ENCODE measurements at regions not wholly inside any gene's neighbourhood (a gene's known extent, or its start where the extent isn't known, plus 50 kb on each side); places are given as distances from the start of the nearest gene placed in this dataset.

DNA sequence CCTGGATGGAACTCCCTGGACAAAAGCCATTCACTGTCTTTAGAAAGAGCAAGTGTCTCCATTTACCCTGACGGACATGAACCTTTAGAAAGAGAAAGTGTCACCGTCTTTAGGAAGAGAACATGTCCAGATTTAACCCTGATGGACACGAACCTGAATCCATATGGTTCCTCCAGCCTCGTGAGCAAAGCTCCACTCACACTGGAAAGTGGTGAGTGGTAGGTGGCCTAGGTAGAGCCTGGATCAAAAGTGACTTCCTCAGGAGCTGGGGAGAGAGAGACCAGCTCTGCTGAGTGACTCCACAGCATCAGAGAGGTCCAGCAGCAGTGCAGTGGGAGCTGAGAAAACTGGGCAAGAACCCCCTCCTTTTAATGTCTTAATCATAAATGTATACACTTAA is 59.8 kb upstream of the IRS2 start:
- DNase-seq, result no peak

DNA sequence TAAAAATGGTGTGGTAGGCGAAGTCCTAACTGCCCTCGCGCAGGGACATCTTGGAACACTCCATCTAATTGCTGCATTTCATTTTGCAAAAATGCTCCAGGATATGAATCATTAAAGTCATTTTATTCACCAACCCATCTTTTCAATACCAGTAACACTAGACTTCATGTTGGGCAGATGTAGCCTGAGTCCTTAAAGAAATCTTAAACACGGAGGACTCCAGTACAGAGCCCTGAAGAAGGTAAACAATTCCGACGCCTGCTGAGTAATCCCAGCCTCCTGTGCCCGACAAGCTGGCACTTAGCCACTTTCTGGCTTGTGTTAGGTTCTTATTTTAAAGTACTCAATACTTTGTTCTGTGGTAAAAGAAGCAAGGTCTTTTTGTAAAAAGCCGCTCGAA is 58.0 kb upstream of the IRS2 start:
- DNase-seq, result peak; percentile 38

DNA sequence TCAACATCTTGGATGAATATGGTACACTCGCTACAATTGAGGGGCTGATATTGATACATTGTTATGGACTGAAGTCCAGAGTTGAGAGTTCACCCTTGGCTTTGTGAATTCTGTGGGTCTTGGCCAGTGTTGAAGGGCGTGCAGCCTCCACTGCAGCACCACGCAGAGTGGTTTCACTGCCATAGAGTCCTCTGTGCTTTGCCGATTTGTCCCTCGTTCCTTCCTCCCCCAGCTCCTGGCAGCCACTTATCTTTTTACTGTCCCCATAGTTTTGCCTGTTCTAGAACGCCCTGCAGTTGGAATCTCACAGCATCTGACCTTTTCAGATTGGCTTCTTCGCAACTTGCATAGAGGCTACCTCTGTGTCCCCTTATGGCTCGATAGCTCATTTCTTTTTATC is 57.3 kb upstream of the IRS2 start:
- DNase-seq, result no peak

DNA sequence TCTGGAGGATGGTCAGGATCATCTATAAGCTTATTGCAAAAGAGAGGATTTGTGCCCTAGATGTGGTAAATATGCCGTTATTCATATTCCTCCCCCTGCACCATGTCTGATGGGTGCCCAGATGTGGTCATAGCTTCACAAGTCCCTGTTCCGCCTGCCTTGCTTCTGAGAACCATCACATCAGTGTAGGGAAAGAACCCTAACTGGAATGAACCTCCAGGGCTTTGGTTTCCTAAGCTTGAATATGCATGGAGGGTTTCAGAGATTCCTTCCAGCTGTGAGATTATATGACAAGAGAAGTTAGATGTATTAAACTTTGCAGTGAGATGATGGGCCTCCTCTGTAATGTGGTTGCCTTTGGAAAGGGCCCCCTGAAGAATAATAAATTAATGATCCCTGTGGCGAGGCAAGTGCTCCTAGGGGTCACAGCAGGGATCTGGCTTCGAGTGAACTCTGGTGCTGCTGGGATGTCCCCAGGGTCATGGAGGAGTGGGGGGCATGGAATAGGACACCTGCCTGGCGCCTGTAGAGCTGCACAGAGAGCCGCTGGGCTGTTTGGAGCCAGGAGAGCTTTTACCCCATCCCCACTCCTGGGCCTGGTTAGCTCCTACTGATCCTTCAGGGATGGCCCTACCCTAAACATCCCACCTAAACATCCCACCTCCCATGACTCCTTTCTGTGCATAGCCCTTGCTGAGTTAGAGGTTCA is 56.0 kb upstream of the IRS2 start:
- DNase-seq, result no peak

DNA sequence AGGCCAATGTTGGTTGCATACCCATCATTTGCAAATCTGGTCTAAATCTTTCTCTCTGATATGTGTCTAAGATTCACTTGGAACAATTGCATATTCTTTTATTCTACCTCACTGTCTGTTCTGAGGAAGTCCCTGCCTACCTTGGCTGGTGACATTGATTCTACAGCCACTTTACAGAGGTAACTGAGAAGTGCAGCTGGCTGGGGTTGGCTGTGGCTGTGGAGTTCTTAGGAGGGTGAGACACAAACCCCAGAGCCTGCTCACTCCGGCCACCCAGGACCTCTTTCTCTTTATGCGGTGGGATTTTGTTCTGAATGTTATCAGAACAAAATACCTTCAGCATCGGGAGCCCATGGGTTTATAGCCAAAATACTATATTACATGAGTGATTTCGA is 54.5 kb upstream of the IRS2 start:
- DNase-seq, result no peak

DNA sequence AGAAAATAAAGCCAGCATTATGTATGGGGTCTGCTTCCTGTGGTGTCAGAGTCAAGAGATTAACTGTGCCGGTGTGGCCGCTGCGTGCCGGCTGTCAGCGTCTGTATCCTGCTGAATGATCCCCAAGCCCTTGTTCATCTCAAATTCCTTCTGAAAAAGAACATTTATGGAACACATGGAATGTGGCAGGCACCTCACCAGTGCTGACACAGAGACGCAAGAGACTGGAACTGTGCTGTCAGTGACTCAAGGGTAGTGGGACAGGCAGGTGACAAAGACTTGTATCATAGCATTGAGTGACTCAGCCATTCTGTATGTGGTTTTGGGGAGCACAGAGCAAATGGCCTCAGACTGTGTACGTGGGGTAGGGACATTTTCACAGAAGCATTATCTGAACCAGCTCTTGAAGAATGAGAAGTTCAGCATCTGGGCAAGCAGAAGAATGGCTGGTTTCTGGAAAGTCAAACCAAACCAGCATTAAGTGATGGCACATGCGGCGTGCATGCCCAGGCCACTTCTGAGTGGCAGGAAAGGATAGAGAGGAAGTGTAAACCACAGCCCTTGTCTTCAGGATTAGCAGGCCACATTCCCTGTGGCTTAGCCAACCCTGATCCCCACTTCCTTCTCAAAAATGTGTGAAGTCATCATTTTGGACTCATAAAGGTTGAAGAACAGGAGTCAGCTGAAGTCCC is 54.0 kb upstream of the IRS2 start:
- peak; percentile 86 for DNase-seq

DNA sequence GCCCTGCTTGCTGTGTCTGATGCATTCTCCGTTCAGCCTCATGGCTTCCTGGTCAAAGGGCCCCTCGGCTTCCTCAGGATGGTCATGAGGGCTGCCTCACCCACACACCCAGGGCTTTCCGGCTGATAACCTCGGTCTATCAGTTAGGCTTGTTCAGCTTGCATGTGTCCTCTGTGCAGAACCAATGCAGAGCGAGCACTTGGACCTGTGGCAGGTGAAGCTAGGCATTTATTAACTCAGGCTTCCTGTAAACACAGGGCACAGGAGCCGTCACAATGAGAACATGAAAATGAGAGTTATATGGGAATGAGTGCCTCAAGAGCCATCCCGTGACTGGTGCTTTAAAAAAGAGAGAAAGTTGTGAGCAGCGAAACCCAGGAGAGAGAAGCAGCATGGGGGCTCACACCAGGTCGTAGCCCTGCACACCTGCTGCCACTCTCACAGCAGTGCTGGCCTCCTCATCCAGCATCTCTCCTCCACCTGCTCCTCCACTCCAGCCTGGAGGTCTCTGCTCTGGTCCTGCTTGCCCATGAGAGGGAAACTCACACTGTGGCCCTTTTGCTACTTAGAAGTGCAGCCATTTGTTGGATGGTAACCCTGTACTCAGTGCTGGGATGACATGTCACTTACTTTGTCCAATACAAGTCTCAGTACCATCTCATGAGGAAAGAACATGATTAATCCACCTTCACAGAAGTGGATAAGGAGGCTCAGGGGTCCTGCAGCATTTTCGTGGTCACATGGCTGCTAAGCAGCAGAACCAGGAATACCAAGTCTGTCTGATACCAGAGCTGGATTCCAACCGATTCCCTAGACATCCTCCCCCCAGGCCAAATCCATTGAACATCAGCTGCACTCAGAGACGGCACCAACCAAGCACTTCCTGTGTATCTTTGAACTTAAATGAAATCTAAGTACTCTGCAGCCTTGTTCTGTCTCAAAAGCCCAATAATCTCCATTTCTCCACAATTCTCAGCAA is 50.5 kb upstream of the IRS2 start:
- DNase-seq, result no peak

Measured in fibroblast of skin of abdomen (primary cell).